Mesothelial cell of epicardium (in vitro differentiated cells): ENCODE measurements at regions not wholly inside any gene's neighbourhood (a gene's known extent, or its start where the extent isn't known, plus 50 kb on each side); places are given as distances from the start of the nearest gene placed in this dataset.

Experiments used
- DNase-seq, 2 experiments: peaks; one replicate each; pipeline ENCODE4 v3.0.0; 2021; ENCODE audit warnings: low spot score in 2 of 2; ENCODE audit not compliant: unreplicated experiment in 2 of 2
- H3K27ac Mint-ChIP-seq: 2 replicates; pipeline ENCODE4 v1.8.0; 2021; ENCODE audit warnings: mixed read lengths
- H3K27me3 Mint-ChIP-seq: 2 replicates; pipeline ENCODE4 v1.8.0; 2021; ENCODE audit warnings: low read depth, mixed read lengths
- H3K36me3 Mint-ChIP-seq: 2 replicates; pipeline ENCODE4 v1.8.0; 2021; ENCODE audit warnings: mixed read lengths
- H3K4me1 Mint-ChIP-seq: 2 replicates; pipeline ENCODE4 v1.8.0; 2021; ENCODE audit warnings: mixed read lengths
- H3K4me3 Mint-ChIP-seq: 2 replicates; pipeline ENCODE4 v1.8.0; 2021; ENCODE audit warnings: mild to moderate bottlenecking, moderate library complexity, mixed read lengths
- H3K9me3 Mint-ChIP-seq: 2 replicates; pipeline ENCODE4 v1.8.0; 2021; ENCODE audit warnings: mixed read lengths
- CTCF ChIP-seq: fragments of 200-600 bp; sonication (generic); IDR thresholded peaks from one replicate; pipeline ENCODE4 v1.5.0; 2021; ENCODE audit warnings: antibody characterized with exemption; ENCODE audit not compliant: unreplicated experiment

- no peak for DNase-seq
Observed at GRCh38 chr9:28624771-28625170, 1051.5 kb upstream of the C9orf72 start.

GRCh38 chr9:28628031-28628430 lies 1054.8 kb upstream of the C9orf72 start:
- H3K36me3 Mint-ChIP-seq, result peaks cover 2% of the 10 kb centered on the region
- no peaks in the 10 kb centered on the region for H3K27me3 Mint-ChIP-seq
- H3K4me1 Mint-ChIP-seq, result no peaks in the 10 kb centered on the region
- H3K9me3 Mint-ChIP-seq, result peaks cover 16% of the 10 kb centered on the region
- H3K27ac Mint-ChIP-seq, result no peak overlapping the region
- DNase-seq, result no peak
- no peak overlapping the region for H3K4me3 Mint-ChIP-seq
- no peak for TF ChIP-seq CTCF

More at GRCh38 chr9:28624771-28625170, 1051.5 kb upstream of the C9orf72 start:
- no peak overlapping the region for H3K4me3 Mint-ChIP-seq
- H3K4me1 Mint-ChIP-seq, result peaks cover 11% of the 10 kb centered on the region
- H3K27me3 Mint-ChIP-seq, result no peaks in the 10 kb centered on the region
- no peak for TF ChIP-seq CTCF
- no peak overlapping the region for H3K27ac Mint-ChIP-seq
- H3K36me3 Mint-ChIP-seq, result peaks cover 2% of the 10 kb centered on the region
- peaks cover 16% of the 10 kb centered on the region for H3K9me3 Mint-ChIP-seq

- no peak overlapping the region for H3K4me3 Mint-ChIP-seq
- H3K27ac Mint-ChIP-seq, result no peak overlapping the region
- H3K27me3 Mint-ChIP-seq, result peaks cover 6% of the 10 kb centered on the region
- DNase-seq, result no peak
- no peak for TF ChIP-seq CTCF
- H3K36me3 Mint-ChIP-seq, result no peaks in the 10 kb centered on the region
- no peaks in the 10 kb centered on the region for H3K4me1 Mint-ChIP-seq
- peaks cover 5% of the 10 kb centered on the region for H3K9me3 Mint-ChIP-seq
Observed at GRCh38 chr9:28648723-28649122, 1075.4 kb upstream of the C9orf72 start.

- no peak for DNase-seq
- H3K27ac Mint-ChIP-seq, result no peak overlapping the region
- H3K4me1 Mint-ChIP-seq, result no peaks in the 10 kb centered on the region
- peaks cover 6% of the 10 kb centered on the region for H3K27me3 Mint-ChIP-seq
- no peaks in the 10 kb centered on the region for H3K9me3 Mint-ChIP-seq
- no peak overlapping the region for H3K4me3 Mint-ChIP-seq
- TF ChIP-seq CTCF, result no peak
- H3K36me3 Mint-ChIP-seq, result no peaks in the 10 kb centered on the region
Observed at GRCh38 chr9:28650327-28650726, 1077.0 kb upstream of the C9orf72 start.

GRCh38 chr9:28651050-28651722 lies 1077.9 kb upstream of the C9orf72 start:
- Mint-ChIP-seq H3K9me3 (no peaks in the 10 kb centered on the region), H3K4me1 (no peaks in the 10 kb centered on the region), H3K27ac (no peak overlapping the region), H3K27me3 (peaks cover 6% of the 10 kb centered on the region), H3K36me3 (no peaks in the 10 kb centered on the region), H3K4me3 (no peak overlapping the region)
- DNase-seq, result no peak
- no peak for TF ChIP-seq CTCF

GRCh38 chr9:28653216-28653615 lies 1079.9 kb upstream of the C9orf72 start:
- no peak for TF ChIP-seq CTCF
- Mint-ChIP-seq H3K4me1 (peaks cover 12% of the 10 kb centered on the region), H3K4me3 (no peak overlapping the region), H3K36me3 (no peaks in the 10 kb centered on the region), H3K9me3 (no peaks in the 10 kb centered on the region), H3K27ac (no peak overlapping the region), H3K27me3 (peaks cover 6% of the 10 kb centered on the region)
- DNase-seq, result no peak
